HG02623 (cell line): ENCODE measurements at regions not wholly inside any gene's neighbourhood (a gene's known extent, or its start where the extent isn't known, plus 50 kb on each side); places are given as distances from the start of the nearest gene placed in this dataset.
"Not testable (repeated sequence)": the region's sequence is repeated elsewhere in the genome, so short reads cannot be mapped to it uniquely, and the experiment has no call there.

ENCODE experiments used
- ATAC-seq: cut with Tn5 transposase; IDR thresholded peaks from one replicate; pipeline ENCODE4 v1.9.1; 2021; ENCODE audit warnings: moderate library complexity; ENCODE audit not compliant: unreplicated experiment

GRCh38 chr3:125645616-125646015, 50.3 kb upstream of the OSBPL11 start:
- ATAC-seq, result no peak

- no peak for ATAC-seq
These were observed 51.3 kb upstream of the OSBPL11 start for GRCh38 chr3:125646581-125646980.

GRCh38 chr3:125647318-125648014, 52.2 kb upstream of the OSBPL11 start:
- ATAC-seq, result no peak

- ATAC-seq, result no peak
These were observed 55.9 kb upstream of the OSBPL11 start for GRCh38 chr3:125651244-125651643.

- no peak for ATAC-seq
These were observed 57.1 kb upstream of the OSBPL11 start for GRCh38 chr3:125652349-125652748.

- no peak for ATAC-seq
These were observed 59.2 kb upstream of the OSBPL11 start for GRCh38 chr3:125654526-125654925.

- ATAC-seq, result no peak
These were observed 67.4 kb upstream of the OSBPL11 start for GRCh38 chr3:125662675-125663074.

GRCh38 chr3:125670352-125670751, 75.1 kb upstream of the OSBPL11 start:
- no peak for ATAC-seq

GRCh38 chr3:125670945-125671344, 75.6 kb upstream of the OSBPL11 start:
- ATAC-seq, result no peak

- ATAC-seq, result no peak
These were observed 76.4 kb upstream of the OSBPL11 start for GRCh38 chr3:125671461-125672243.

GRCh38 chr3:125675791-125676190, 80.5 kb upstream of the OSBPL11 start:
- ATAC-seq, result no peak

- ATAC-seq, result no peak
These were observed 84.0 kb upstream of the OSBPL11 start for GRCh38 chr3:125679258-125679657.

GRCh38 chr3:125681146-125681545, 85.8 kb upstream of the OSBPL11 start:
- ATAC-seq, result no peak

GRCh38 chr3:125681906-125682305, 86.6 kb upstream of the OSBPL11 start:
- ATAC-seq, result not testable (repeated sequence)

GRCh38 chr3:125682610-125683009, 87.3 kb upstream of the OSBPL11 start:
- not testable (repeated sequence) for ATAC-seq

GRCh38 chr3:125683067-125683829, 88.0 kb upstream of the OSBPL11 start:
- no peak for ATAC-seq

GRCh38 chr3:125684199-125684598, 88.9 kb upstream of the OSBPL11 start:
- no peak for ATAC-seq

GRCh38 chr3:125685741-125686140, 90.4 kb upstream of the OSBPL11 start:
- not testable (repeated sequence) for ATAC-seq

GRCh38 chr3:125692361-125692760, 97.1 kb upstream of the OSBPL11 start:
- no peak for ATAC-seq

GRCh38 chr3:125693887-125694286, 98.6 kb upstream of the OSBPL11 start:
- ATAC-seq, result no peak

- ATAC-seq, result no peak
These were observed 99.5 kb upstream of the OSBPL11 start for GRCh38 chr3:125694761-125695294.
